Amniotic stem cell (primary cell): ENCODE measurements at regions not wholly inside any gene's neighbourhood (a gene's known extent, or its start where the extent isn't known, plus 50 kb on each side); places are given as distances from the start of the nearest gene placed in this dataset.

Source experiments
- DNase-seq: peaks from one replicate; lab custom pipeline; 2025; lab: John Stamatoyannopoulos, UW

DNA sequence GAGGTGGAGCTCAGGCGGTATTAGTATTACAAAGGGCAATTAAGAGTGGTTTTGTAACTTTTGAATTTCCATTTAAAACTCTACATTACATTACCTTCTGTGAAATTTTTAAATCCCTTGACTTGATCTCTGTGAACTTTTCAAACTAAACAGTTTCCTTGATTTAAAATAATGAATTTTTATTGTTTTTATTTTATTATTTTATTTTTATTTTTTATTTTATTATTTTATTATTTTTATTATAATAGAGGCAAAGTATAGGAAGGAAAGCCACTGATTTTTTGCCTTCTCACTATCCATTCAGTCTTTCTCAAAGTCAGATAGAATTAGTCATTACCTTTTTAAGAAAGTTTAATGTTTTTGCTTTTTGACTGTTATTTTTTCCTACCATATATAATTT is 1248.1 kb upstream of the SLC10A2 start:
- DNase-seq = no peak

- DNase-seq = no peak
These were observed 1244.6 kb upstream of the SLC10A2 start for GRCh38 chr13:104310861-104311260.

GRCh38 chr13:104309431-104309830 is 1243.2 kb upstream of the SLC10A2 start:
- no peak for DNase-seq

- DNase-seq = no peak
These were observed 1235.2 kb upstream of the SLC10A2 start for GRCh38 chr13:104301171-104301975.

DNA sequence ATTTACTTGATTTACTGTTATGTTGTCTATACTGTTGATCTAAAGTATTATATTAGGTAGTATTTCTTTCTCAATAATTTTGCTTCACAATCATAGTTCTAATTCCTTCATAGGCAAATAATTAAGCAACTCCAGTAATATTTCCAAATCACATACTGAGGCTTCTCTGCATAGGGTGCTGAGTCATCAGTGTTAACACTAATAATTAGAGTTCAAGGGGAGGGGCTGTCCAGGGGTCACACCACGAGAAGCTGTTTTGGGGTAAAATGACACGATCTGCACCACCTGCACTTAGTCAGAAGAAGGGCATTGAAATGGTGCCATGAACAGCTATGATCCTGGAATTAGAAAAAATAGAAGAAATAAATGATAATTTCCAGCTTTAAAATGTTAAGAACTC is 1230.9 kb upstream of the SLC10A2 start:
- DNase-seq = no peak

DNA sequence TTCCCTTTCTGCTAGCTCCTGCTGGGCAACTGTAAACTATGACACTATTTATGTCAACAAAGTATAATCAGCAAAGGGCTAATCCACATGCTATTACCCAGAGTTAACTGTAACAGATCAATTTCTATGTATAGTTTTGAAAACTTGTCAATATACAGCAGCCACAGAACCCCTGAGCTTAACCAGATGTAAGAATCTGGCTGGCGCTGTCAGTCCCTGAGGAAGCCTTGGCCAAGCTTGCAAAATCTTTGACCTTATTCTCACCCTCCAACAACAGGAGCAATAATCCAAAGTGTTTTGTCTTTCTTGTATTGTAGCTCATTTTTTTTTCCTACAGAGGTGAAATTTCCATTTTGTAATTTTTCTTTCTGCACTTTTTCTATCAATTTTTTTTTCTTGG is 1230.1 kb upstream of the SLC10A2 start:
- no peak for DNase-seq

DNA sequence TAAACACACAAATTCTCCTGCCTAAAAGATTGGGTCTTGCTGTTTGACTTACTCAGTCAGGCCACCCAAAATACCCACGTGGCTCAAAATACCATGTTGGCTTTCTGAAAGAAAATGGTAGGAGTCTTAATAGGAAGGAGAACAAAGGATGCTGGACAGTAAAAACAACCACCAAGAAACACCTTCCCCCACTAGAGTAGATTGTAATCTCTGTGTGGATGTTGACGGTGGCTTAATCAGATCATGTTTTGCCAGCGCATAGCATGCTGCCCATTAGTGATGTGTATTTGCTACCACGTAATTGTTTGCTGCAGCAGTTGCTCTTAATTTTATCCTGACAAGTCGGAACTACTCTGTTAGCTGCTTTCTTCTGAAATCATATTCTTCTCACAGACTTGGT is 1229.3 kb upstream of the SLC10A2 start:
- DNase-seq = no peak

- no peak for DNase-seq
These were observed 1223.2 kb upstream of the SLC10A2 start for GRCh38 chr13:104289400-104289799.

DNA sequence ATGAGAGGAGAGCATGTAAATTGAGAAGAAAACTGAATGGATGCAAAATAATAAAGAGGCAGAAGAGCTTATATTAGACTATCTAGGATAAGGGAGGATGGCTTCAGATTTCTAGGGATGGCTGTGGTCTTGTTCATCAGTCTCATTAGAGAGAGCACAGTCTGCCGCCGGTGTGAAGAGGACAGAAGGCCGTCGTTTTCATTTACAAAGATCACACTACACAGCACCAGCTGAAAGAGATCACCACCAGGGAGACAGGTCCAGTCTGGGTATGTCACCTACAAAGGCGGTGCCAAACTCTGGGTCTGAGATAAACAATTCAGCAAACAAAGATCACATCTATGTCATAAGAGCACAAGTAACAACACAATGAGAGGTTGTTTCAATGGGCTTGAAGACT is 1222.3 kb upstream of the SLC10A2 start:
- DNase-seq = no peak

DNA sequence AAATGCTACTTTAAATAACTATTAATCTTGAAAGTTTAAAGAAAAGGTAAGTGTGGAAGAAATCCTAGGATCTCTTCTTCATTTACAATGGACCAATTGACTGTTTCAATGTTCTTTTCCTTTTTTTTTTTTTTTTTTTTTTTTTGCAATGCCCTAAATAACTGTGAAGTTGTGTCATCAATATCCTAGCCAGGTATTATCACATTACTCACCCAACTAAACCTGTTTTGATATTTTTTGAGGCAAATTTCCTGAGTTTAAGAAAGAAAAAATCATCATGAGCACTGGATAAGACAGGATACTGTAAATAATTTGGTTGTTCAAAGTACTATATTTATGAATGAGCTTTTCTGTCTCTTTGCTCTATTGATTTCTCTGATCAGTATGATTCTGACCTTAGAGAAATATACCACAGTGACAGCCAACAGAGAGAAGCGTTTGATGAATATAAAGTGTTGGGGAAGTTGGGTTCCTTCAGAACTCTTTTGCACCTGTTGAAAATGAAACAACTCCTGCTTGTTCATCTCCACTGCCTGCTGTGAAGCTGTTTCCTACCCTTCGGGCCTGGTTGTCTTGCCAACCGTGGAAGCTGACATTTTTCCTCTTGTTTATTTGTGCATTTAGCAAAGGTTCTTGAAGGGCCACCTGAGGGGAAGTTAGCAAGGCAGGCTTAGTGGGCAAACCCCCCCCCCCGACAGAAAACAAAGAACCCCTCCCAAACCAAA is 1220.5 kb upstream of the SLC10A2 start:
- DNase-seq = no peak

DNA sequence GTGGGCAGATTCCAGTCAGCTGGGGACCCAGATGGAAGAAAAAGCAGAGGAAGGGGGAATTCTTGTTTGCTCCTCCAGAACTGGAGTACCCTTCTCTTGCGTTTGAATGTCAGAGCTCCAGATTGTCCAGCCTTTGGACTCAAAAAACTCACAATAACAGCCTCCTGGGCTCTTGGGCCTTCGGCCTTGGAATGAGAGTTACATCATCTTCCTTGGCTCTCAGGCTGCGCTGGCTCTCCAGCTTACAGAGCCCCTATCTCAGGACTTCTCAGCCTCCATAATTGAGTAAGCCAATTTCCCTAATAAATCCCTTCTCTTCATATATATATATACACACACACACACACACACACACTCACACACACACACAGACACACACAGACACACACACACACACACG is 1215.7 kb upstream of the SLC10A2 start:
- DNase-seq = no peak

DNA sequence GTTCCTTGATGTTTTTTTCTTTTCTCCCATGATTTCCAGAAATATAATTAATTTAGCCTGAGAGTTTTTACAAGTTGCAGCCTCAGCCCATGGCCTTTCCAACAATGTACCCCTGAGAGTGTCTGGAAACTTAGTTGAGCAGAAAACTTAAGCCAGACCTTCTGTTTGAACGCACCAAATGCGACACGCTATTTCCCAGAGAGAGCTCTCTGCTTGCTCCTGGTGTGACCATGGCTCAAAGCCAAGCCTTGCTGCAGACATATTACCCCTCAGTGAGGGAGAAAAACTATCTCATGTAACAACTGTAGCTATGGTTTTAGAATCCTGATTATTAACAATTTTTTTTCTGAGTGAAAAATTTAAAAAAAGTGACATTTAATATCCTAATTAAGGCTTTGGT is 1204.5 kb upstream of the SLC10A2 start:
- no peak for DNase-seq

- no peak for DNase-seq
These were observed 1201.1 kb upstream of the SLC10A2 start for GRCh38 chr13:104267206-104267811.

- no peak for DNase-seq
These were observed 1190.5 kb upstream of the SLC10A2 start for GRCh38 chr13:104256701-104257100.

DNA sequence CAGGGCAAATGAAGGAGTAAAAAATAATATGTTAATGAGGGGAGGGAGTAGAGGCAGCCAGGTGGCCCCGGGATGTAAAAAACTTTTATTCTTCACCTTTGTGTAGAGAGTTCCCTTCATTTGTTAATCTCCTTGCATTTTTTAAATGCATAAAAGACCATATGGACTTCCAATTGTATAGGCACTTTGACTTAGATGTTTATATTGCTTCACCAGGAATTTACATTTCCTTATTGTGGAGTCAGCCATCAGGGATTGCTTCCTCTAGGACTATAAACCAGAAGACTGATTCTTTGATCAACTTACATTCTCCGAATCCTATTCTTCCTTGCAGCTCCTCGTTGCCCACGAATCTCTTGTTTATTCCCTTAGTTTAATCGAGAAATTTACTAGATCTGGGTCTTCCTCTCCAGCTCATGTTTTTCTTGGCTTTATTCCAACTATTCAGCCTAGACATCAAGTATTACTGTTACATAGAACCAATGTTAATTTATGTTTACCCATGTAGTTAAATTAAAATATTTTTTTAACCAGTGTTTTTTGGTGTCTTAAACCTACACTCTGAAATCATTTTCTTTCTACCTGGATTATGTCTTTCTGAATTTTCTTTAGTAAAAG is 1187.0 kb upstream of the SLC10A2 start:
- DNase-seq = no peak

DNA sequence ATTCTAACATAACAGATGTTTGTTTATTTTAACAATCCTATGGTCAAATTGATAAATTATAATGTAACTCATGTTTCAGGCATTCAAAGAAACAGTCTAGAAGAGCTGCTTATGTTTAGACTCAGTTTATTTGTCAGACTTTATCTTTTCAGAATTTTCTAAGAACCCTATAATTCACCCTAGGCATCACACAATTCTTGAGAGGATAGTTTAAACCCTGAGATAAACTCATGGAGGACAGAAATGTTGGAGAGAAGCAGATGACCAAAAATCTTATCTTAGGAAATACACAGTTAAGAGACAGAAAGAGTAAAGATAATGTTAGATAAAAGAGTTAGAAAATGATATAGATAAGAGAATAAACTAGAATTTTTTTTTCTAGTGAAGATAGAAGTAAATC is 1185.7 kb upstream of the SLC10A2 start:
- DNase-seq = no peak

DNA sequence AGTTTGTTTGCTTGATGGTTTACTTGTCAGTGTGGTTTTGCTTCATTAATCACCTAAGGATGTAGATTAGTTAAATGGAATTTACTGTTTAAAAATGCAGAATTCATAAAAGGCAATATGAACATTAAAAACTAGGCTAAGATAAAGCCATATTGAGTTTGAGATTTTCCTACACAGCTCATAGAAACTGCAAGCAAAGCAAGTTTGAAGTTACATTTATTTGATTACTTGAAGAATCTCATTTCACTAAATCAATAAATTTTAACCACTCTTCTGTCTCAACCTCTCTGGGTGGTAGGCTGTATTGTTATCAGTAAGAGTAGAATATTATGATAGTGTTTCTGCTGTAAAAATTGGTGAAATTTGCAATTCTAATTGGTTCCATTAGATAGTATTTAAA is 1180.7 kb upstream of the SLC10A2 start:
- DNase-seq = no peak

GRCh38 chr13:104206450-104207044 is 1140.3 kb upstream of the SLC10A2 start:
- no peak for DNase-seq

DNA sequence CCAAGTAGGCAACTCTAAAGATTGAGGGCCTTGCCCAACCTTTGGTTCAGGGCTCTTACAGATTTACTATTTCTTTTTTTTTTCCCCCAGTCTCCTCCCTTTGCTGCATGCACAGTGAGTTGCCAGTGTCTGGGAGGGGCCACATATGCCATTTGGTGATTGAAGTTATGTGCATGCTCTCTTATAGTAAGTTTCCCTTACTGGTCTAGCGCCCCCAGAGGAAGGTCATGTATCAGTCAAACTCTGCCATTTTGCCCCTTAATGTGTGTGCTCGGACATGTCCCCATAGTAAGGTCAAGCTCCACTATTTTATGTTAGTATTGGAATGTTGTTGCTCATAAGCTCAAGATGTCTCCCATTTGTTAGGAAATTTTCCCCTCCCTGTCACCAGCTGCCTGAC is 1138.0 kb upstream of the SLC10A2 start:
- no peak for DNase-seq

- no peak for DNase-seq
These were observed 1132.6 kb upstream of the SLC10A2 start for GRCh38 chr13:104198801-104199200.

DNA sequence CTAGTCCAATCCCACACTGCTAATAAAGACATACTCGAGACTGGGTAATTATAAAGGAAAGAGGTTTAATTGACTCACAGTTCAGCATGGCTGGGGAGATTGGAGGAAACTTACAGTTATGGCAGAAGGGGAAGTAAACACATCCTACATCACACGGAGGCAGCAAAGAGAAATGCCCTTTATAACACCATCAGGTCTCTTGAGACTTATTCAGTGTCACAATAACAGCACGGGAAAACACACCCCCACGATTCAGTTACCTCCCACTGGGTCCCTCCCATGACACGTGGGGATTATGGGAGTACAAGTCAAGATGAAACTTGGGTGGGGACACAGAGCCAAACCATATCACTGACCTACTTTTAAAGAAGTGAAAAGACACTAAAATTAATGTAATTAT is 1130.4 kb upstream of the SLC10A2 start:
- no peak for DNase-seq

GRCh38 chr13:104181526-104182231 is 1115.5 kb upstream of the SLC10A2 start:
- no peak for DNase-seq
